ENCODE measurements at regions not wholly inside any gene's neighbourhood (a gene's known extent, or its start where the extent isn't known, plus 50 kb on each side); places are given as distances from the start of the nearest gene placed in this dataset.

DNA sequence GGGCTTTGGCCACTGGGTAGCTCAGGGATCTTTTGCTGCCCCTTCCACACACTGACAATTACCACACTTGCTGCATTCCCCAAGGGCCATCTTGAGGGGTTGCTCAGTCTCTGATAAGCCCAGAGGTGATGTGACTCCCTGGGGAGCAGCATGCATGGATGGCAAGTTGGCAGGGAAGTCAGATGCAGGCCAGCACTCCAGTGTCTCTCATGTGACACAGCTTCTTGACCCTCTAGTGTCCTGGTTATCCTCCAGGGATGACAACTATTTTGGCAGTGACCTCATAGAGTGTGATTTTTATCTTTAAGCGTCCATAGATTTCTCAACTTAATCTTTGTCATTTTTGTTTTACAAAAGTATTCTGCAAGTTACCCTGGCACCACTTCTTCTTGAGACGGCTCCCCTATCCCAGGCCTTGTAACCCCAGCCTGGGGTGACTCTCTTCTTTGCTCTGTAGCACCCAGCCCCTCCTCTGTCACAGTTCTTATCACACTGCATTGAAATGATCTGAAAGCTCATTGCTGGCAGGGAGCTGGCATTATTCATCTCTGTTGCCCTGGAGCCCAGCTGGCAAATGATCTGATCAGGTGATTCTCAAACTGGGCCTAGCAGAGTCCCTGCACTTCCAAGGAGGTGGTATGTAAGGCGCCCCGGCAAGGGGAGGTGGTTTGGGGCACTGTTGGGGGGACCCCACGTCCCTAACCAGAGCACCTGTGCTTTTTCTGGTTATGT lies 72.6 kb downstream of the TENT5C start:
- no peak for DNase-seq

DNA sequence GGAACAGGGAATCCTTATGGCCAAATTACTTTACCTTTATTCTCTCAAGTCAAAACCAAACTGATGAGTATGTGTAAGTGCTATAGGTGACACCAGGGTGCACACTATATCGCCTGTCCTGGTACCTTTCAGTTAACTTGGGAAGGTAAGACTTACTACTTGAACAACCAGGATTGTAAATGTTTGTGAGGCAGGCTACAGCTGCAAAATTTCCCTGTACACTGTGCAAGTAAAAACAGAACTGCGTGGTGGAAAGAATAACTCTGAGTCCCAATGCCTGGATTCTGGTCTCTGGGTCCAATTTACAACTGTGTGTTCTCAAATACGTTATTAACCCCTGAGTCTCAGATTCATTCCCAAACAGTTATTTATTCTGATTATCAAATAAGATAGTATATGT lies 73.5 kb downstream of the TENT5C start:
- no peak for DNase-seq

DNA sequence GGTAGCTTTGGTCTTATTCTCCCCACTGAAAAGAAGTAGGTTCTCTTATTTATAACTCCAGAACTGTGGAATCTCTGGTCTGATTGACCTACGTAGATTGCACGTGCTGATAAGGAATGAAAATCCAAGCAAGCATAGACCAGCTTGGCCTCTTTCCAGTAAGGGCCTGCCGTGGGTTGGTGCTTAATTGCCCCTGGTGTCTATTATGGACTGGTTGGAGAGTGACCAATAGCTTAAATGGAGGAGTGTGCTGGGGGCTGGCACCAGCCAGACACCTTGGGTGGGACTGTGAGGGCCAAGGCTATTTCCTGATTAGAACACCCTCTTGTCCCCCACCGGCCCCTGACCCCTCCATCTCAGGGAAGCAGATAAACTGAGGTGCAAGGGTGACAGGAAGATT lies 74.0 kb downstream of the TENT5C start:
- no peak for DNase-seq

DNA sequence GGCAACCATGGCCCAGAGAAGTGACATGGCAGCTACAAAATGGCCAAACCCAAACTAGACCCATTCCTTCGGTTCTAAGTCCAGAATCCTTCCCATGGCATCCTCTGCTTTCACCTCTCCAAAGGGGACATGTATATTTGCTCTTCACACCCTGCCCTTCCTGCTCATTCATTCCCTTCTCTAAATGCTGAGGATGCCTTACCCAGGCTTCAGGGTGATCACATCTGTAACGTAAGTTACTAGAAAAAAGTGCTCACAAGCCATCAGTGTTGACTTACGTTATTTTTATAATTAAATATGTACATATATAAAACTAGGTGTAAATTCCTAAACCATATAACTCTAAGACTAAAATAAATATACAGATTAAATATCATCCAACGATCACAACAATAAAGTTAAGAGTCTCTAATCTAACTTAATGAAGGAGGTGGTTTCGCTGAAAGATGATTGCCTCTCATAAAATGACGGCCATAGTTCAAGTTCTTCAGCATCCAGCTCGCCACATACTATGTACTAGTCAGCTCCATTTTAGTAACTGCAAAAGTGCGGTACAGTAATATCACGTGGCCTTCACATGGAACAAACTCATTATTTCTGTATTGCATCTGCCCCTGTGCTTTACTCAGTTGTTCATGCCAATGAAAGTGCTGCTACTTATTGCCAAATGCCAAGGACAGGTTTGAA lies 74.6 kb downstream of the TENT5C start:
- DNase-seq = no peak

DNA sequence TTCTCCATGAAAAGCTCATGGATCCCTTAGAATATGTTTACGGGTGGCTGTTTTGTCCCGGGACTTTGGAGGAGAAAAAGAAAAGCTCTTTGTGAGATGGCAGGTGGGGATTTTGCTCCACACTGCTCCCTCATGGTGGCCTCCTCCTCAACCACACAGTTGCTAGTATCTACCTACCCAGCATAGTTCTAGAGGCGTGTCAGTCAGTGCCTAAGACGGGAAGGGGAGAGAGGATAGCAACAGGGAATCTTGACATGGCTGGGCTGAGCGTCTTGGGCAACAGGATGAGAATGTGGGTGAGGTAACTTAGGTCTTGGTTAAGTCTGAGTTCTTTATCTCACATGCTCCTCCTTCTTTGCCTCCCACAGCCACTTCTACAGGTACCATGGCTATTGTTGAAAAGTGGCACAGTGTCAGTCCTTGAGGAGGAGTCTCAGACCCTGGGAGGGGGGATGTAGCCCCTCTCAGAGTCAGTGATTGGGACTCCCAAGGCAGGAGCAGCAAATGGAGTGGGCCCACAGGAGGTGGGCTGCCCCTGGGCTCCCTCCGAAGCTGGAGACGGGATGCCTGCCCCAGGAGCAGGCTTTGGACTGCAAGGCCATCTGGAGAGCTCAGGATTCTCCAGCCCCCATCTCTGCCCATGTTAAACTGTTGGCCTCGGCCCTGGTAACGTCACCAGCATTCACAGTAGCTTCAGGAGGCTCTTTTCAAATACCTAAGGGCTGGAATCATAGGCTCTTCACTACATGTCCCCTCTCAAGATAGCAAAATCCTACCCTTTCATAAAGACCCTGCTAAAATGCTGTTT lies 75.4 kb downstream of the TENT5C start:
- DNase-seq = no peak

DNA sequence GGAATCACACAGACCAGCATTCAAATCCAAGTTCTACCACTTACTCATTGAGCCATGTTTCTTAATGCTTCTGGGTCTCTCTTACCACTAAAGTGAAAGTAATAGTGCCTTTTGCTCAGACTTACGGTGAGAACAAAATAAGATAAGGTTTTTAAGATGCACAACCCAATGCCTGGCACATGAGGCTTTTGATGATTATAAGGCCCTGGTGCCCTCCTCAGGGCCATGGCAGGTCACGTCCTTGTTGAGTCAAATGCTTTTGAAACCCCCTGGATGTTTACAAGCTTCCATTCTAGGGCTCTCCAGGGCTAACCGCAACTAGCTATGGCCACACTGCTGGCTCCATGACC lies 76.0 kb downstream of the TENT5C start:
- DNase-seq = no peak

DNA sequence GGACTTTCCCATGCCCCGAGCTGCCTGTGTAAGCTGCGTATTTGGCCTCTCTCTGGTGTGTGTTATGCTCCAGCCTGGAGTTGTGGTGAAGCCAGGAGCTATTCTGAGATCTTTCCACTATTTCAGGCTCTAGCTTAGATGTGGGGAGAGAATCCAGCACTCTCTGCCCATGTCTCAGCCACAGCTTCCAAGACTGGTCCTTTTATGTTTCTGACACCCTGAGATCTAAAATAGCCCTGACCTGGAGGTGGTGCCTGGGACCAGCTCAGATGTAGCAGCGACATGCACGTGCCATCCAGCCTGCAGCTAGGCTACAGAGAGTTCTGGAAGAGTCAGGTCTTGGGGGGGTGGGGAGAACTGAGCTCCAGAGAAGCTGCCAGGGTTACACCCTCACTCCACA lies 76.5 kb downstream of the TENT5C start:
- no peak for DNase-seq

DNA sequence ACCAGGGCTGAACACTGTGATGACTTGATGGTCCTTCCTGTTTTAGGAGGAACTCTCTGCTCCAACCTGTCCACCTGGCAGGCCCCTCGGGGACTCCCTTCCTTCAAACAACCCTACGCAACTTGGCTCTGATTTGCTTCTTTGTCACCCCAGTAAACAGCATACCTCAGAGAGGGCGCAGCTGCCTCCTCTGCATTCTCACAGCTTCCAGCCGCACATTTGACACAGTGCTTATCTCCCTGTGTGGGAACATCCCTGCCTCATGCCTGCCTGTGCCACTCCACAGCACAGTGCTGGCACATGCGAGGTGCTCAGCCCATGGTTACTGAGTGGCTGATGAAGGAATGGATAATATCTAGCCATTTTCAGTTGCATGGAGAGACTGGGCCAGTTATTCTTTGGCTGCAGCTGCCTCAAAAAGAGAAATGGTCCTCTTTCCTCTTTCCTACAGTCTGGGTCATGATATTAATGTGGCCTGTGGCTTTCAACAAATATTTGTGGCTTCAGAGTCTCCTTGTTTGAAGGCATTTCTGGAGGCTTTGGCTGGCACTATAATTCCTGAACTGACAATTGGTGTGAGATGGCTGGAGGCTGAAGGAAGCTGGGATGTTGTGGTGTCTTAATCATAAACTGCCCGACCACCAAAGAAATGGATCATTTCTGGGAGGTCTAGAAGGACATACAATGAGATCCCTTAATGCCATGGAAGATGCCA lies 77.9 kb downstream of the TENT5C start:
- no peak for DNase-seq

DNA sequence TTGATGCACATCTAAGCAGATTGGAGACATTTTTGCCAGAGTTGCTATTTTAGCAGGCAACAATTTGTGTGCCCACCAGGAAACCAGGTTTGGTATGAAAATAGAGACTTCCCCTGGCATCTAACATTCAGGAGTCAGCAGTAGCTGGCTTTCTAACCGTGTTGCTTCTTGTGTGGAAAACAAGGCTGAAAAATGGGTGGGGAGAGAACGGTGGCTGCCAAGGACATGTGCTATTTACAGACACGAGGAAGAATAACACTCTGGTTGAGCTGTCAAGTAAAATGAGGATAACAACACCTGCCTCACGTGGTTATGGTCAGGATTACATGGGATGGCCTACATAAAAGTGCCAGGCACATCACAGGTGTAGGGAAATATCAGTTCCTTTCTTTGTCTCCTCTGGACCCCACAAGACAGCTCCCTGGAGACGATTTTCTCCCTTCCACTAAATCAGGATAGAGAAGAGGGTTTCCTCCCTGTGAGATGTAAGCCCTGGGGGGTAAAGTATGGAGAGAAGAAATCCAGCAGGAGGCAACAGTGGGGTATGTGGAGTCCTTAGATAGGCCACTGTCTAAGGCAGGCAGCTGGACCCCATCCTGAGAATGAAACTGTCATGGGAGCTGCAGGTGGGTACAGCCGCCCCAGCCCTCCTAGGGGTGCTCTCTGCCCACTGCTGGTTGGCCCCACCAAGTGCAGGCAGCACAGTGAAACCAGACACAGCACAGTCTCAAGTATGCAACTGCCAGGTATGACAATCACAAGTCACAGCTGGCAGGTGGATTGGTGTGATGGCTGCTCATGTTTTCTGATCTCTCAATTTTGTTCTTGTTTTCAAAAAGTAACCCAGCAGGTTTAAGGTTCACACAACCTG lies 80.3 kb downstream of the TENT5C start:
- no peak for DNase-seq

DNA sequence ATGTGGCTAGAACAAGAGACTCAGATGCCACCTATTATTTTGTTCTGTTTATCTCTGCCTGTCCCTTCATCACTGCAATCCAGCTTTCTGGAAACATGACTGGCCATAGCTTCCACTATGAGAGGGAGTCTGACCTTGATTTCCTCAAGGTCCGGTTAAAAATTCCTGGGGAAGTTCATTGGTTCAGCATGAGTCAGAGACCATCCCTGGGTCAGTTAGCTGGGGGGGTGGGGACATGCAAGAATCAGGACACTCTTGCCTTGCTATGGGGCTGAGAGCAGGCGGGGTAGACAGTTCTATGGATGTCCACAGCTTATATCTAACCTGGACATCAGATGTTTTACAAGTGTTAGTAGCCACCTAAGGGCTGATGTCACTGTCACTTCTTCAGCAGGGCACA lies 81.1 kb downstream of the TENT5C start:
- DNase-seq = no peak

DNA sequence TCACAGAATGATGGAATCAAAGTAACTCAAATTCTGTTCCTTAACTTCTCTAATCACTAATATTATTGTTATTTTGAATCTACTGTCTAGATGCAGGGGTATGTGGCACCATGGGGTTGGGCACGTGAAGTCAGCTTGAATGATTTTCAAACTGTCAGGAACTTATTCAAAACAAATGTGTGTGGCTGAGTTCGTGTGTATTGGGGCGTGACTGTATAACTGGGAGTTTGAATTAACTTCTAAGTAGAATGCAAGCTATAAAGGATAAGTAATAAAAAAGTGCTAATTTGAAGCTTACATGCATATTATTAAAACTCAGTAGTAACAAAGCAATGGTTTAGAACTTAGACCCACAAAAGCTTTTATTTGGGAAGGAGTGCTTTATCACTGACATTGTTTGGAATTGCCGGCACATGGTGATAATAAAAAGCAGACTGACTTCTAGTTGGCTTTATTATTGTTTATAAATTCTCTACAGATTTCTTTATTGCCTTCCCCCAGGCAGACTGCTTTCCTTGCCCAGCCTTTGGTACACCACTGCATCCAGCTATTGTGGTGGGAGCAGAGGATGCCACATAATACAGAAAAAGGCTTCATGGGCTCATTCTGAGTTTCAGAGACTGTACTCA lies 84.3 kb downstream of the TENT5C start:
- no peak for DNase-seq

DNA sequence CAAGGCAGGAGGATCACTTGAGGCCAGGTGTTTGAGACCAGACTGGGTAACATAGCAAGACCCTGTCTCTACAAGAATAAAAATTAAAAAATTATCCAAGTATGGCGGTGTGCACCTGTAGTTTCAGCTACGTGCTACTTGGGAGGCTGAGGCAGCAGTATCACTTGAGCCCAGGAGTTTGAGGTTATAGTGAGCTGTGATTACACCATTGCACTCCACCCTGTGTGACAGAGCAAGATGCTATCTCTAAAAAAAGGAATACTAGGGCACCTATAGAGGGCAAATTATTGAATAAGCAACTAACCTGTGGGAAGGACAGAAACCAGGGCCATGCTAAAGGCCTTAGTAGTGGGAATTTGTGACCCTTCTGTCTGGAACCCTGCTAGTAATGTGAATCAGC lies 86.1 kb downstream of the TENT5C start:
- DNase-seq = no peak

DNA sequence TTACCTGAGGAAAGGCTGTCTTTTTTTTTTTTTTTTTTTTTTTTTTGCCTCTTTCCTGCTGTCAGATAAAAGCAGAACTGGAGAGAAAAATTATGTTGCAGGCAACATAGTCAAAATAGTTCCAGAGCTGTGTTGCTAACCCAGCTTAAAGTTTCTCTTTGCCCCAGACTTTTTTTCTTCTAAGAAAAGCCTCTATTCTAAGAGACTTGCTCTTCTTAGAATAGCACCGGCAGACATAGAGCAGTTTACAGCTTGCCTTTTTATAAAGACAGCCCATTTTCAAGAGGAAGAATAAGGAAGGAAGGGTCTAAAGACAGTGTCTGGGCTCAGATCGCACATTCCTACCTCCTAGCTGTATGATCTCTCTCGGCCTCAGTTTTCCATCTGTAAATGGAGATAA lies 88.7 kb downstream of the TENT5C start:
- DNase-seq = no peak

DNA sequence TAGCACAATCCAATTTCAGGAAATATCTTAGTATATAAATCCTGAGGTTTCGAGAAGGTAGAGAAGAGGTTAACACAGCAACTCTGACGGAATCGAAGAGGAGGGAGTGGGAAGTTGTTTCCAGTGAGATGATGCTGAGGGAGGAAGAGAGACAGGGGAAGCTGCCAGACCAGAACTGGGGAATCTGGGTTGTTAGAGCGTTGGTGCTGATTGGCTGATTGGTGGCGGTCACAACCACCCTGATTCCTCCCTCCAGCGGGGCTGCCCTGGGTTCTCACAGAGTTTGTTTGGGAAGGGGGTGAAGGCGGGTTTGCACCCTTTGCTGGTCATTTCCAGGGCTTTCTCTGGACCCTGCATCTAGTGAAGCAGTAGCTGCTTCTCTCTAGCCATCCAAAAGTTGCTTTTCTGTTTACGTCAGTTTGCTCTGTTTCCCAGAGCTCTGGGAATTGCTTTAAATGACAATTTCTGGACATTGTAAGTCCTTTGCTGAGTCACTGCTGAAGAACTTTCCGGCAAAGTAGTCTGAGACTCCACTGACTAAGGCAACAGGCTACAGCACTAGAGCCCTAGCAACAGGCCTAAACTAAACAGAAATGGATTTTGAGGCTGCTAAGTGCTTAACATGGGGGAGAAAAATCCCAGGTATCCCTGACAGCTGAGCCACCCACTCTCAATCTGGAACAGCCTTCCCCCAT lies 90.1 kb downstream of the TENT5C start:
- no peak for DNase-seq

DNA sequence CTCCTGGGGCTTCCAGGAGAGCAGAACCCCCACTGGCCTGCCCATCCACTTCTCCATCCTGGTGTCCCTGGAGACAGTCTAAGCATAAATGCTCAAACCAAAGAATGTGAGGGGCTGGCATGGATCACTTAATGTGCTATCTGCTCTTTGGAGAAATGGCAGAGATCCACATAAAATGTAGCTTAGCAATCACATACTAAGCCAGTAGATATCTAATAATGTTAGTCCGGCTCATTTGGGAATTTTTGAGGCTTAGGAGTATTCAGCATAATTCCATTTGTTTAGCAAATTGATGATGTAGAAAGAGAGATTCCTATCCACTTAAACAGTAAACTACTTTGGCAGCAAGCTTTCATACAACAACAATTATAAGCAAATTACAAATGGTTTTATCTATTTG lies 90.7 kb downstream of the TENT5C start:
- DNase-seq = no peak

DNA sequence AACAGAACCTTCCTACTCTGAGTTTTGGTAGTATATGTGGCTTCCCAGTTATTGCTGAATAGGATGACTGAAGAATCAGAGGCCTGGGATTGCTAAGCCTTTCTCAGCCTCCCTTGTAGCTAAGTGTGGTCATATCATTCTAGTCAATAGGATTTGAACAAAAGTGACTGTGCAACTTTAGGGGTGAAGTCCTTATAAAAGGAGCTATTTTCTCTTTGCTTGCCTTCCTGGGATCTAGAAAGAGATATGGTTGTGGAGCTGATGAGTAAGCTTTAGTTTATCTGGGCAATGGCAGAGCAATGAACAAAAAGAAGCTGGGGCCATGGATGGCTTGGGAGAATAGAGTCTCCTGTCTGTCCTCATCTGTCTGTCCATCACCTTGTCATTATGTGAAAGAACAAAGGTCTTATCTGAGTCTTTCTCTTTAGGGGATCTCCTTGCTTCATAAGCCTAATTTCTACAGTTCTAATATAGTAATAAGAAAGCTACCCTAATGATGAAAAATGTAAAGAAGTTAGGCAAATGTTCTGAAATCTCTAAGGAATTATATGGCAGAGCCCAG lies 91.5 kb downstream of the TENT5C start:
- no peak for DNase-seq

DNA sequence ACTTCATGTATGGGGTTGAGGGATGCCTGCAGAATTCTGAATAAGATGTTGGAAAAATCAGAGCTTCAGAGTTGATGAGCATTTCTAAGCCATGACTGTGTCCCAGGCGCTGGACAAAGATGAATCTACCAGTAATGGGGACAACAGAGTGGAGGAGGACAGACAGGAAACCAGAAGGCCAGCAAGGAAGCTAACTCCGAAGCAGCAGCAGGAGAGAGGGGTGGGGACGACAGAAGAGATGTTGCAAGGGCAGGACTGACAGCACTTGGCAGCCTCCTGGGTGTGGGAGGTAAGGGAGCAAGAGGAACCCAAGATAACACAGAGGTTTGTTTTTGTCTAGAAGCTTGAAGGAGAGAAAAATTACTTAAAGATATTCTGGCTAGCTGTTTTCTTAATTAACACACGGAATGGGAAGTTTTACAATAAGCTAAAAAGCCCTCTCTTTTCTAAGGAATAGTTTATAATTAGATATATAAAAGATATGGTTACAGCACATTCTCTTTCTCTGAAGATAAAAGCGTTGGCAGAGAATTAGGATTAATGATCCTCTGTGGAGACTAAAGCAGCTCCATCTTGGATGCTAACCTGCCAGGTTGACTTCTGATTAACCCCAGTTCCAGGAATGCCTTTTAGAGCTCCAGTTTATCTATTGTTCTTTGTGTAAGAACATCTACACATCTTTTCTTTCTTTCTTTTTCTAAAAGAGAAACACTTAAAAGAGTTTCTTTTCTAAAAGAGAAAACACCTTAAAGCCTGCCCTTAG lies 92.7 kb downstream of the TENT5C start:
- no peak for DNase-seq

DNA sequence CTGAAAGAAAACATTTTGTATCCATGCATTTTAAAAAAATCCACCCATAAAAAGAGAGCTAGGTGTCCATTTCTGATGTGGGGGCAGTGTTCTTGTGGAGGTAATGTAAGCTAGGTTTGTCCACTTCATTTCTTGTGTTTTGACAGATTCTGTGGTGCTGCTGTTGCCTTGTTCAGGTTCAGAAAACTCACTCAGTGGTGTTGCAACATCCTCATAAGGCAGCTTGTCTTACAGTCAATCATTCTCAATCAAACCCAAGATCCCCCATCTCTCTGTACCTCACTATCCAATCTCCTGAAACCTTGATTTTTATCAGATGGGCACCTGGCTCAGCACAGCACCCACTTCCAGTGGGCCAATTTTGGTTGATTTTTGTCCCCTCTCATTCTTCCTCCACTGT lies 94.1 kb downstream of the TENT5C start:
- DNase-seq = no peak

DNA sequence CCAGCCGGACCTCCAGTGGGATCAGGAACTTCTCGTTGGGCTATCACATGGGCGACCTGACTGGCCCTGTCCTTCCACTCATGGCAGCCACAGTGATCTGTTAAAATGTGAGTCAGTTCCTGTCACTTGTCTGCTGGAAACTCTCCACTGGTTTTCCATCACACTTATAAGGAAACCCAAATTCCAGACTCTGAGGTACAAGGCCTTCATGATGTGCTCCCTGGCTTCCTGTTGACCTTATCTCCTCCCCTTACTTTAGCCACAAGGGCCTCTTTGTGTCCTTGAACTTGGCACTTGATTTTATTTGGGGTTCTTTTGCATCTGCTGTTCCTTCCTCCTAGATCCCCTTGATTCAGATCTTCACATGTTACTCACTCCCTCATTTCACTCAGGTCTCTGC lies 96.8 kb downstream of the TENT5C start:
- no peak for DNase-seq

DNA sequence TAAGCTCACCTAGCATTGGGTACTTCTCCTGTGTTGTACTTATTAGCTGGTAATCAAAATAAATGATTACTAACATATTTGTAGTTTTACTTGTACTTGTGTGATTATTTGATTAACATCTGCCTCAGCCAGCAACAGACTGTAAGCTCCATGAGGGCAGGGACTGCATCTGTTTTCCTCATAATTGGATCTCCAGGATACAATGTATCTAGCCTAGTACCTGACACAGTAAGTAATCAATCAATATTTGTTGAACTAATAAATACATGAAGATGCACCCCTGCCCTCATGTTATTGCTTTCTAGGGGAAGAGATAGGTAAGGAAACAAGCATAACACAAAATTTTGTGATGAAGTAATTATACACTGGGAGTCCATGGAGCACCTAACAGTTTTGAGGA lies 101.5 kb downstream of the TENT5C start:
- no peak for DNase-seq
